Stomach (tissue), 4 donors: ENCODE measurements at regions not wholly inside any gene's neighbourhood (a gene's known extent, or its start where the extent isn't known, plus 50 kb on each side); places are given as distances from the start of the nearest gene placed in this dataset.

ENCODE experiments used
- EP300 ChIP-seq: sonication (generic); formaldehyde crosslinking; IDR thresholded peaks from one replicate; pipeline ENCODE4 v1.6.1; 2017; ENCODE audit warnings: antibody characterized with exemption
- POLR2A ChIP-seq, 4 donors: fragments of 450-650 bp; IDR thresholded peaks; one replicate each; pipeline ENCODE4 v1.6.1; 2016; ENCODE audit warnings: antibody characterized with exemption in 4 of 4, control low read depth in 2 of 4, mild to moderate bottlenecking in 1 of 4, moderate library complexity in 1 of 4
- POLR2AphosphoS5 ChIP-seq, 3 donors: sonication (generic); formaldehyde crosslinking; IDR thresholded peaks; one replicate each; pipeline ENCODE4 v1.6.1; 2016; ENCODE audit warnings: antibody characterized with exemption in 3 of 3
- TF ChIP-seq, protein P1 (sequence below), 7 experiments: fragments of 450-650 bp in 4 of 7; fragments of 200-600 bp in 3 of 7; sonication (generic) in 3 of 7; IDR thresholded peaks; one replicate each; pipeline ENCODE4 v1.5.1; 2016 to 2019; ENCODE audit warnings: antibody characterized with exemption in 7 of 7, control low read depth in 2 of 7, mild to moderate bottlenecking in 1 of 7

DNA sequence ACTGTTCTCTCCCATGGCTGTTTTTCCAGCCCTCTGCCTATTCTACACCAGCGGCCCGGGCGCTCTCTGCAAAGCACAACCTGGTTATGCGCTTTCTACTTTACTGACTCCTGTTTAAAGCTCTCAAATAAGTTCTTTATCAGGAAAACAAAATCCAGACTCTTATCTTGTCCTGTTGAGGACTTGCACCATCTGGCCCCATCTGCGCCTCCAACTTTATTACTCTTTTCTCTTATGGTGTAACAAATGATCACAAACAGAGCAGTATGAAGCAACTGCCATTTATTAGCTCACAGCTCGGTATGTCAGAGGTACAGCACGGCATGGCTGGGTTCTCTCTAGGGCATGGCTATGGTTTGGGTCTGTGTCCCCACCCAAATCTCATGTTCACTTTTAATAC, 236.5 kb upstream of the NT5C1B start:
- TF ChIP-seq POLR2A (IDR thresholded peaks at IDR 0.05) = no peak
- TF ChIP-seq, protein P1, sequence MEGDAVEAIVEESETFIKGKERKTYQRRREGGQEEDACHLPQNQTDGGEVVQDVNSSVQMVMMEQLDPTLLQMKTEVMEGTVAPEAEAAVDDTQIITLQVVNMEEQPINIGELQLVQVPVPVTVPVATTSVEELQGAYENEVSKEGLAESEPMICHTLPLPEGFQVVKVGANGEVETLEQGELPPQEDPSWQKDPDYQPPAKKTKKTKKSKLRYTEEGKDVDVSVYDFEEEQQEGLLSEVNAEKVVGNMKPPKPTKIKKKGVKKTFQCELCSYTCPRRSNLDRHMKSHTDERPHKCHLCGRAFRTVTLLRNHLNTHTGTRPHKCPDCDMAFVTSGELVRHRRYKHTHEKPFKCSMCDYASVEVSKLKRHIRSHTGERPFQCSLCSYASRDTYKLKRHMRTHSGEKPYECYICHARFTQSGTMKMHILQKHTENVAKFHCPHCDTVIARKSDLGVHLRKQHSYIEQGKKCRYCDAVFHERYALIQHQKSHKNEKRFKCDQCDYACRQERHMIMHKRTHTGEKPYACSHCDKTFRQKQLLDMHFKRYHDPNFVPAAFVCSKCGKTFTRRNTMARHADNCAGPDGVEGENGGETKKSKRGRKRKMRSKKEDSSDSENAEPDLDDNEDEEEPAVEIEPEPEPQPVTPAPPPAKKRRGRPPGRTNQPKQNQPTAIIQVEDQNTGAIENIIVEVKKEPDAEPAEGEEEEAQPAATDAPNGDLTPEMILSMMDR (IDR thresholded peaks at IDR 0.05) = no peak
- no peak for TF ChIP-seq EP300
- TF ChIP-seq POLR2AphosphoS5 (IDR thresholded peaks at IDR 0.05) = no peak
